GM18868 (cell line): ENCODE measurements at regions not wholly inside any gene's neighbourhood (a gene's known extent, or its start where the extent isn't known, plus 50 kb on each side); places are given as distances from the start of the nearest gene placed in this dataset.
"Not testable (repeated sequence)": the region's sequence is repeated elsewhere in the genome, so short reads cannot be mapped to it uniquely, and the experiment has no call there.

ENCODE experiments used
- ATAC-seq: cut with Tn5 transposase; IDR thresholded peaks from one replicate; pipeline ENCODE4 v1.9.1; 2021; ENCODE audit warnings: mild to moderate bottlenecking, moderate library complexity; ENCODE audit not compliant: unreplicated experiment

- no peak for ATAC-seq
Measured at GRCh38 chr6:97449444-97449966, 166.5 kb upstream of the MMS22L start.

GRCh38 chr6:97450087-97450486, 167.1 kb upstream of the MMS22L start:
- ATAC-seq, result no peak

DNA sequence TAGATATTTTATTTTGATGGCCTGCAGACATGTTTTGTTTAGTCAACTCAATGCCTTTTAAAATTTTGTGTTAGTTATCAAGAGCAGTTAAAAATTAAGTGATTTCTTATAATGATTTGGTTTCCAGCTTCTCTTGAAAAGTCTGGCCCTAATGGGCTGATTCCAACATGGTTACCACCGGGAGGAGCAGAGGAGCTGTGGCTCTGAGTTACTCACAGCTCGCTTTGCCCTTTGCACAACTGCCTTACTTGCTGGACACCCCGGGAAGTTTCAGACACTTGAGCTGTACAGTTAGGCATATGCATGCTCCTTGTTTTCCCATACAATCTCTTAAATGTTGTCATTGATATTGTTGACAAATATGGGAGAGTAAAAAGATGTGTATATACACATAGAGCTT, 173.1 kb upstream of the MMS22L start:
- no peak for ATAC-seq

DNA sequence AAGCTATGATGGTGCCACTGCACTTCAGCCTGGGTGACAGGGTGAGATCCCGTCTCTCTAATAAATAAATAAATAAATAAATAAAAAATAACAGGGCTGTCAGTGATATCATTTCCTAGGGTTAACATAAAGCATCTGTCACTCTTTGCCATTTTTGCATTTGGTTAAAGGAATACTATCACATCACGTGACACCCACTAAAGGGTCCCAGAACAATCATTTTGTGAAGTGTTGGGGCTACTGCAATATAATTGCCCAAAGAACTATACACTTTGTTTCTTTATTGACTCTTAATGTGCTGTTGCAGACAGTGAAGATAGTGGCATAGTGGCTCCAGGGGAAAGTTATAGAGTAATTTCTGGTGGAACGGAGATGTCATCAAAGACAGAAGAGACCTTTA, 176.5 kb upstream of the MMS22L start:
- ATAC-seq, result no peak

GRCh38 chr6:97459986-97460385, 177.0 kb upstream of the MMS22L start:
- no peak for ATAC-seq

- no peak for ATAC-seq
Measured at GRCh38 chr6:97460394-97461080, 177.5 kb upstream of the MMS22L start.

DNA sequence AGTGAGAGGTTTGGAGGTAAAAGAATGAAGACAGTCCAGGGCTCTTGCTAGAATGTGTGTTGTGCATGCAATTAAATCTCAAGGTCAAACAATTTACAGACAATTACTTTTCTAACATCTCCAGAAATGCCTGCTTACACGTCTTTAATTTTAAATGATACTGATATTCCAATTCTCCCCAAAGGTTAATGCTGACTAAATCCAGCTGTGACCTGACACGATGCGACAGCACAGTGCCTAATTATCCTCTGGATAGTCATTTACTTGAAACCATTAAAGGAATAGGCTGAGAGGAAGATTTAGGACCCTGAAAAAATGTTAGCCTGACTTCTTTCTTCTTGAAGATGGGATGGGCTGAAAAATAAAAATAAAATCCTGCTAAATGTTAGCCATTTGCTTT, 178.2 kb upstream of the MMS22L start:
- no peak for ATAC-seq

GRCh38 chr6:97462031-97462430, 179.0 kb upstream of the MMS22L start:
- no peak for ATAC-seq

- ATAC-seq, result no peak
Measured at GRCh38 chr6:97462938-97463598, 180.1 kb upstream of the MMS22L start.

DNA sequence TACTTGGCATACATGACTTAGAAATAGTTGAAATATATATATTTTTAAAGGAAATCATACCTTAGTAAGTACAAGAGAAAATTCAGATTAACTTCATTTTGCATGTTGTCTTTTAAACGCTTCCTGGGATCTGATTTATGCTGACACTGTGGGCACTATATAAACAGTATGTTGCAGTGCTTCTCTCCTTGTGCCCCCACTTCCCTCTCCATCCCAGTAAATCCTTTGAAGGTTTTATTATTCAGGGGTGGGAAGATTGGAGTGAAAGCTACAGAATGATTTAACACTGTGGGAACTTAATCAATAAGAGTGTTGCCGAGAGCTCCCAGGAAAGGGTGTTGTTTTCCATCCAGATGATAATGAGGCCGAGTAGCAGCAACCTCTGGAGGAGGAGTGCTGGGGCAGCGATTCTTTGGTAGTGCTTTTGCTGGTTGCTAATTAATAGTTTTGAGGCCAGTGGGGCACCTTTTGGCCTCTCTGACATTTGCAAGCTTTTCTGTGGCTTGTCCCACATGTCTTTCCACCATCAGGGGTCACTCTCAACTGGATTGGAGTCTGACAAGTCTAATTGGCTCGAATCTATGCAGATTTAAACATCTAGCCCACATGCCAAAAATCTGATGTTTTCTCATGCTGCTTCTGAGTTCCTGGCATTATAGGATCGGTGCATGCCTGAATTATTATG, 183.0 kb upstream of the MMS22L start:
- ATAC-seq, result no peak

- ATAC-seq, result no peak
Measured at GRCh38 chr6:97468981-97469380, 186.0 kb upstream of the MMS22L start.

- ATAC-seq, result no peak
Measured at GRCh38 chr6:97469451-97469850, 186.4 kb upstream of the MMS22L start.

- ATAC-seq, result no peak
Measured at GRCh38 chr6:97470322-97470721, 187.3 kb upstream of the MMS22L start.

GRCh38 chr6:97473979-97474378, 191.0 kb upstream of the MMS22L start:
- no peak for ATAC-seq

DNA sequence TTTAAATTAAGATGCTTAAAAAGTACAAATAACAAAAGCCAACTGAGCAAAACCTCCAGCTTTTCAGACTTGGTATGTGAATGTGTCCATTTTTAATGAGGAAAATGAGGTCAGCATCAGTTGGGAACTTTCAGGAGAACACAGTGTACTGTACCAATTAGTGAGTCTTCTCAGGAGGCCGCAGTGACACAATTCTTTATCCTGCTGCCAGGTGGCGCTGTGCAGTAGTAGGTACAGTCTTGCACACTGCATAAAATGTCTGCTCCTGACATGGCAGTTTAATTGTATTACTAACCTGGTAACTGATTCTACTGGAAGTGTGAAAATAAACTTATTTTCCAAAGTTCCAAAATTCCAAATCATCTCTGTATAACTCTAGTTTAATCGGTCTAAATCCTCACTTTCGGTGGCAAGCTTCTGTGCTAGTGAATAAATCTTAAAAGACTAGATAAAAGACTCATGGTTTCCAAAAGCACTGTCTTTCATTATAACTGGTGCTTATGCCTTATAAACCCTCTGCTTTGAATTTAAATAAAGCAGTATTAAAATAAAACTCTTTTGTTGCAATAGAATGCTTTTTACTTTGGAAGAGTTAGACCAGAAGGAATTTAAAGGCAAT, 214.8 kb upstream of the MMS22L start:
- ATAC-seq, result peak; percentile 99

GRCh38 chr6:97501853-97502252, 218.8 kb upstream of the MMS22L start:
- no peak for ATAC-seq

DNA sequence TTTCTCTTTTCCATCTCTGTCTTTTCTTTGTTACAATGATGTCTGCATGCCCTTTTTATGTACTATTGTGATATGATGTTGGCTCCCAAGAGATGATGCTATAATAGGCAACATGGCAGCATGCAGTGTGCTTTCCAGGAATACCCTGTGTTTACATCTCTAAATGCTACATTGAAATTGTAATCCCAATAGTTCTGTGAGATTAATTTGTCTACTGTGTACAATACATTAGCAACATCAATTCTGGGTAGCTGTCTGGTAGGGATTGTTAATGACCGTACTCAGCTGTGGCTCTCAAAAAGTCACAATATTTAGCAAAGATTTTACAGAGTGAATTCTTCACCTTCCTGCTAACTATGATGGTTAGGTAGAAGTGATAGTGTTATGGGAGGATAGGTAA, 225.6 kb upstream of the MMS22L start:
- ATAC-seq, result no peak

- ATAC-seq, result not testable (repeated sequence)
Measured at GRCh38 chr6:97513260-97513659, 230.2 kb upstream of the MMS22L start.

- ATAC-seq, result no peak
Measured at GRCh38 chr6:97524811-97525210, 241.8 kb upstream of the MMS22L start.

DNA sequence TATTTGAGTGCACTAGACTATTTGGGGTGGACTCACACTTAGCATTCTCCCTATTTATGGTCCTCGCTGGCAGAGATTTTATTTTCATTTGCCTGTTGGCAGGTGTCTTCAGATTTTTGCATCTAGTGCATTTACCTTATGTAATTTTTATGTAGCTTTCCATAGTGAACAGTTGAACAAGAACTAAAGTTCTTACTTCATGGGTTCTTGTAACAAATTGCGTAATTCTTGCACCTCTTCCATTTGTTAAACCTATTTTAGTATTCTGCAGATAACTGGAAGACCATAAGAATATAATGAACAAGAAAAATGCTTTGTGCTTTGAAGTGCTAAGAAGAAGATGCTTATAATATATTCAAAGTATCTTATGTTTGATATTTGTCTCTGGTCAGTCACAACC, 252.8 kb upstream of the MMS22L start:
- no peak for ATAC-seq

DNA sequence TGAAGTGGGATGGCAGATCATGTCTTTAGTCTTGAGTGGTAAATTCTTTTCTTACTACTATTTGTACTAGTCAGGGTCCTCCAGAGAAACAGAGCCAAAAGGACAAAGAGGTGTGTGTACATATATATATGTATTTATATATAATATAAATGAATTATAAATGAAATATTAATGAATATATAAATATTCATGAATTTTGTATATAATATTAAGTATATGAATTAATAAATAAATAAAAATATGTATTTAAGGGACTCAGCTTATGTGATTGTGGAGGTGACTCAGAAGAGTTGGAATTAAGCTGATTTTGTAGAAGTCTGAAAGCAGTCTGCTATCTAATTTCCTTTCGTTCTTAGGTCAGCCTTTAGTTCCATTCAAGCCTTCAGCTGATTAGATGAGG, 265.3 kb upstream of the MMS22L start:
- ATAC-seq, result no peak

DNA sequence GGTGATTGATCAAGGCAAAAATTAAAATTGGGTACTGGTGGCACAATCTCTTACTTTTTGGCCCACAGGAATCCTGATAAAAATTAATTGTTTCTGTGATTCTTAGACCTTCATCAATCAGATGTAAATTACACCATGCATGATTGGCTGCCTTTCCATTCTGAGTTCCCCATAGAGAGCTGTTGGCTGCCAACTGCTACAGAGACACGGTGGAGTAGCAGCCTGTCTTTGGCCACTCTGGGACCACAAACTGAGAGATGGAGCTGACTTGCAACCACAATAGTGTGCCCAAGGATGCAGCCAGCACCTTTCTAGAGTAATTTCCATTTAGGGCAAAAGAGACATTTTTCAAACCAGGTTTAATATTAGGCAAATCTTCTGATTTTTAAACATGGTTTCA, 274.3 kb upstream of the MMS22L start:
- no peak for ATAC-seq
